H1 (cell line): ENCODE measurements at regions not wholly inside any gene's neighbourhood (a gene's known extent, or its start where the extent isn't known, plus 50 kb on each side); places are given as distances from the start of the nearest gene placed in this dataset.

Experiments used
- CTBP2 ChIP-seq: IDR thresholded peaks from 2 replicates; pipeline ENCODE4 v1.7.0; 2011; ENCODE audit warnings: borderline replicate concordance, mild to moderate bottlenecking, moderate library complexity, mixed read lengths, low read length; ENCODE audit not compliant: insufficient read depth, insufficient read length
- GTF2F1 ChIP-seq: IDR thresholded peaks from 2 replicates; pipeline ENCODE4 v1.6.1; 2012; ENCODE audit warnings: low read depth, low read length, improper control_type of control experiment, borderline replicate concordance
- SIX5 ChIP-seq: IDR thresholded peaks from 2 replicates; pipeline ENCODE4 v1.6.1; 2011; ENCODE audit warnings: mild to moderate bottlenecking, low read depth, low read length
- SRF ChIP-seq: IDR thresholded peaks from 2 replicates; pipeline ENCODE4 v1.6.1; 2011; ENCODE audit warnings: mild to moderate bottlenecking, low read depth, low read length, moderate library complexity
- TAF1 ChIP-seq: IDR thresholded peaks from 2 replicates; pipeline ENCODE4 v1.6.1; 2011; ENCODE audit warnings: mild to moderate bottlenecking, low read depth, low read length
- ZNF274 ChIP-seq: IDR thresholded peaks from 2 replicates; pipeline ENCODE4 v1.7.0; 2012; ENCODE audit warnings: low read length, borderline replicate concordance; ENCODE audit errors: extremely low read depth

DNA sequence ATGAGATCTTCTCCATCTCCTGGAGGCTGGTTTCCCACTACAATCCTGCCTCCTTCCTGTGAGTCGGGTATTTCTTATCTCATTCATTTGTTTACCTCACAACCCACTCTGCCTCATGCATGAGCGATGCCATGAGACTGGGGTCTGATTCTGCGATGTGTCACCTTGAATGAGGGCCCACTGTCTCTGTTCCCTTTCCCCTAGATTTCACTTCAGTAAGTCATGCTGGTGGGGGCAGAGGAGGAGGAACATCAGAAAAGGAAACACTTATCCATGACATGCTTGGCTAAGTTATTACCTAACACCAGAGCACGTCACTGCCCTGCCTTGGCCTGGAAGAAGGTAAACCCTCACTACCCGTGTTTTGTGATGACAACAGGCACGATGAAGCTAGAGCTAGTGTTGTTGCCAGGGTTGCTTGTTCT, 337.4 kb upstream of the PRDM1 start (continued):
- no peak for TF ChIP-seq CTBP2
- TF ChIP-seq SRF = no peak
- TF ChIP-seq SIX5 = no peak
- no peak for TF ChIP-seq GTF2F1
- TF ChIP-seq ZNF274 = no peak
- TF ChIP-seq TAF1 = no peak
- TF ChIP-seq, all 59 proteins: peak for 0
